ENCODE measurements at regions not wholly inside any gene's neighbourhood (a gene's known extent, or its start where the extent isn't known, plus 50 kb on each side); places are given as distances from the start of the nearest gene placed in this dataset.

GRCh38 chr4:95694411-95694810 lies 145.5 kb upstream of the PDHA2 start:
- Histone ChIP-seq H3K4me1 (ENCODE audit: insufficient read depth) (no peaks in the 10 kb centered on the region), H3K4me3 (no peak overlapping the region), H3K27me3 (no peaks in the 10 kb centered on the region), H3K27ac (no peak overlapping the region), H3K4me2 (no peak overlapping the region), H2AFZ (no peak overlapping the region), H3K36me3 (replicated peaks; ENCODE audit: insufficient read depth, low read depth) (no peaks in the 10 kb centered on the region), H3K9me3 (ENCODE audit: low read depth) (no peaks in the 10 kb centered on the region), H4K20me1 (ENCODE audit: insufficient read depth, poor library complexity, severe bottlenecking) (no peaks in the 10 kb centered on the region), H3K9me2 (replicated peaks; ENCODE audit: insufficient read depth) (no peaks in the 10 kb centered on the region), H3K79me2 (no peaks in the 10 kb centered on the region)
- TF ChIP-seq CTCF (IDR thresholded peaks at IDR 0.05; ENCODE audit: poor library complexity), result no peak
- no peak for TF ChIP-seq EZH2phosphoT487 (IDR thresholded peaks at IDR 0.05; ENCODE audit: low read depth, severe bottlenecking, unreplicated experiment)
- no peak for TF ChIP-seq EZH2 (IDR thresholded peaks at IDR 0.05; ENCODE audit: borderline replicate concordance)
- WGBS (ENCODE audit: low lambda C conversion rate, missing lambda C conversion rate), result 94% methylated on average over 3 of the region's 3 CpGs
- no peak for DNase-seq (ENCODE audit: low spot score)

- no peaks in the 10 kb centered on the region for H3K9me3 ChIP-seq (ENCODE audit: low read depth)
- TF ChIP-seq EZH2phosphoT487 (IDR thresholded peaks at IDR 0.05; ENCODE audit: low read depth, severe bottlenecking, unreplicated experiment) (no peak), EZH2 (IDR thresholded peaks at IDR 0.05; ENCODE audit: borderline replicate concordance) (no peak), CTCF (IDR thresholded peaks at IDR 0.05; ENCODE audit: poor library complexity) (peak; percentile 20)
- no peaks in the 10 kb centered on the region for H3K9me2 ChIP-seq (replicated peaks; ENCODE audit: insufficient read depth)
- no peaks in the 10 kb centered on the region for H3K36me3 ChIP-seq (replicated peaks; ENCODE audit: insufficient read depth, low read depth)
- H3K4me2 ChIP-seq, result no peak overlapping the region
- H2AFZ ChIP-seq, result no peak overlapping the region
- no peaks in the 10 kb centered on the region for H3K4me1 ChIP-seq (ENCODE audit: insufficient read depth)
- DNase-seq (ENCODE audit: low spot score), result no peak
- H3K27ac ChIP-seq, result no peak overlapping the region
- no peaks in the 10 kb centered on the region for H4K20me1 ChIP-seq (ENCODE audit: insufficient read depth, poor library complexity, severe bottlenecking)
- H3K4me3 ChIP-seq, result no peak overlapping the region
- H3K27me3 ChIP-seq, result no peaks in the 10 kb centered on the region
- 73% methylated on average over 2 of the region's 2 CpGs for WGBS (ENCODE audit: low lambda C conversion rate, missing lambda C conversion rate)
- no peaks in the 10 kb centered on the region for H3K79me2 ChIP-seq
Measured at GRCh38 chr4:95693594-95693993, 144.8 kb upstream of the UNC5C start.

GRCh38 chr4:95676190-95676589 lies 127.4 kb upstream of the UNC5C start:
- Histone ChIP-seq H3K36me3 (replicated peaks; ENCODE audit: insufficient read depth, low read depth) (no peaks in the 10 kb centered on the region), H3K4me1 (ENCODE audit: insufficient read depth) (peaks cover 4% of the 10 kb centered on the region), H4K20me1 (ENCODE audit: insufficient read depth, poor library complexity, severe bottlenecking) (no peaks in the 10 kb centered on the region), H3K27ac (no peak overlapping the region), H2AFZ (no peak overlapping the region), H3K4me2 (no peak overlapping the region), H3K27me3 (no peaks in the 10 kb centered on the region), H3K79me2 (no peaks in the 10 kb centered on the region), H3K9me2 (replicated peaks; ENCODE audit: insufficient read depth) (no peaks in the 10 kb centered on the region), H3K4me3 (no peak overlapping the region), H3K9me3 (ENCODE audit: low read depth) (no peaks in the 10 kb centered on the region)
- DNase-seq (ENCODE audit: low spot score), result no peak
- TF ChIP-seq EZH2phosphoT487 (IDR thresholded peaks at IDR 0.05; ENCODE audit: low read depth, severe bottlenecking, unreplicated experiment), result no peak
- TF ChIP-seq CTCF (IDR thresholded peaks at IDR 0.05; ENCODE audit: poor library complexity), result no peak
- no peak for TF ChIP-seq EZH2 (IDR thresholded peaks at IDR 0.05; ENCODE audit: borderline replicate concordance)
- WGBS (ENCODE audit: low lambda C conversion rate, missing lambda C conversion rate), result 84% methylated on average over 1 of the region's 1 CpG

GRCh38 chr4:95675623-95676022 lies 126.8 kb upstream of the UNC5C start:
- no peak for DNase-seq (ENCODE audit: low spot score)
- no peaks in the 10 kb centered on the region for H3K9me3 ChIP-seq (ENCODE audit: low read depth)
- no peaks in the 10 kb centered on the region for H3K9me2 ChIP-seq (replicated peaks; ENCODE audit: insufficient read depth)
- H3K27ac ChIP-seq, result no peak overlapping the region
- no peak overlapping the region for H3K4me2 ChIP-seq
- H3K36me3 ChIP-seq (replicated peaks; ENCODE audit: insufficient read depth, low read depth), result no peaks in the 10 kb centered on the region
- H4K20me1 ChIP-seq (ENCODE audit: insufficient read depth, poor library complexity, severe bottlenecking), result no peaks in the 10 kb centered on the region
- no peak overlapping the region for H2AFZ ChIP-seq
- no peaks in the 10 kb centered on the region for H3K79me2 ChIP-seq
- H3K27me3 ChIP-seq, result no peaks in the 10 kb centered on the region
- TF ChIP-seq EZH2 (IDR thresholded peaks at IDR 0.05; ENCODE audit: borderline replicate concordance) (no peak), EZH2phosphoT487 (IDR thresholded peaks at IDR 0.05; ENCODE audit: low read depth, severe bottlenecking, unreplicated experiment) (no peak), CTCF (IDR thresholded peaks at IDR 0.05; ENCODE audit: poor library complexity) (no peak)
- no peak overlapping the region for H3K4me3 ChIP-seq
- peaks cover 4% of the 10 kb centered on the region for H3K4me1 ChIP-seq (ENCODE audit: insufficient read depth)
